ENCODE measurements at regions not wholly inside any gene's neighbourhood (a gene's known extent, or its start where the extent isn't known, plus 50 kb on each side); places are given as distances from the start of the nearest gene placed in this dataset.

GRCh38 chr10:131670341-131670740, 230.5 kb upstream of the PPP2R2D start:
- no peak for TF ChIP-seq POLR2AphosphoS5 (IDR thresholded peaks at IDR 0.05)
- no peak for TF ChIP-seq CTCF (IDR thresholded peaks at IDR 0.05)

All from gastroesophageal sphincter (tissue), 3 donors.